Colonic mucosa (tissue), 4 donors: ENCODE measurements at regions not wholly inside any gene's neighbourhood (a gene's known extent, or its start where the extent isn't known, plus 50 kb on each side); places are given as distances from the start of the nearest gene placed in this dataset.
"Not testable (repeated sequence)": the region's sequence is repeated elsewhere in the genome, so short reads cannot be mapped to it uniquely, and the experiment has no call there.

Source experiments
- DNase-seq: peaks from one replicate; pipeline ENCODE4 v3.0.0-alpha.2; 2020
- H3K27ac ChIP-seq: fragments of 200-600 bp; one replicate; pipeline ENCODE4 v1.8.0; 2021
- H3K27me3 ChIP-seq: fragments of 200-600 bp; one replicate; pipeline ENCODE4 v1.8.0; 2021
- H3K36me3 ChIP-seq: fragments of 200-600 bp; one replicate; pipeline ENCODE4 v1.8.0; 2021
- H3K4me1 ChIP-seq: fragments of 200-600 bp; one replicate; pipeline ENCODE4 v1.8.0; 2021; ENCODE audit warnings: mild to moderate bottlenecking
- H3K4me3 ChIP-seq: fragments of 200-600 bp; one replicate; pipeline ENCODE4 v1.8.0; 2021
- H3K9ac ChIP-seq, 2 donors: one replicate each; pipeline ENCODE4 v1.7.0; 2013; ENCODE audit warnings: control low read depth in 2 of 2, low read depth in 2 of 2, low read length in 2 of 2
- H3K9me3 ChIP-seq: fragments of 200-600 bp; one replicate; pipeline ENCODE4 v1.8.0; 2021
- CTCF ChIP-seq: fragments of 200-600 bp; IDR thresholded peaks from one replicate; pipeline ENCODE4 v1.8.0; 2022; ENCODE audit warnings: antibody characterized with exemption, mild to moderate bottlenecking
- intact Hi-C: fragments of 100-400 bp; cut with DNase I; formaldehyde crosslinking; loops from one replicate; pipeline ENCODE4 v1.14.1; 2022
- donor health status: healthy.
- donor health status: DM: no; HTN: no; CAD: no.
- donor health status: DM: no; HTN: no; CAD: no.

DNA sequence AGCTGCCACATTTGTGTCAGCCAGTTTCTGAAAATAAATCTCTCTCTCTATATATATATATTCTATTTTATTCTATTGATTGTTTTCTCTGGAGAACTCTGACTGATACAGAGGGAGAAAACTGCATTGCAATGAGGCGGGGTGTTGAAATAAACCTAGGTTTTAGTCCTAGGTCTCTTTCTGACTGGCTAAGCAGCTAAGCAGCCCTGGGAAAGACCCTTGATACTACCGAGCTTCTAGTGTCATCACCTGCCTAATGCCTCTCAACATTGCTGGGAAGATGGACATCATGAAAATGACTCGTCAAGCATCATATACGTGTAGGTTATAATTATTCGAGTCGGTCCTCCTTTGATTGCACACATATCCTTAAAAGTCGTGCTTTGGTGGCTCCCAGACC is 166.5 kb upstream of the IL12B start:
- H3K27ac ChIP-seq: no peak overlapping the region
- H3K4me3 ChIP-seq: no peak overlapping the region
- no peaks in the 10 kb centered on the region for H3K9me3 ChIP-seq
- no peaks in the 10 kb centered on the region for H3K27me3 ChIP-seq
- no peak for DNase-seq
- intact Hi-C loops: no loop called here
- no peaks in the 10 kb centered on the region for H3K4me1 ChIP-seq
- no peak for TF ChIP-seq CTCF
- H3K9ac ChIP-seq: no peak overlapping the region
- H3K36me3 ChIP-seq: no peaks in the 10 kb centered on the region

GRCh38 chr5:159497221-159497620 is 166.9 kb upstream of the IL12B start:
- H3K36me3 ChIP-seq: no peaks in the 10 kb centered on the region
- no peak overlapping the region for H3K9ac ChIP-seq
- no peak overlapping the region for H3K27ac ChIP-seq
- intact Hi-C loops: no loop called here
- no peak for DNase-seq
- no peaks in the 10 kb centered on the region for H3K27me3 ChIP-seq
- H3K4me1 ChIP-seq: no peaks in the 10 kb centered on the region
- H3K4me3 ChIP-seq: no peak overlapping the region
- no peaks in the 10 kb centered on the region for H3K9me3 ChIP-seq
- no peak for TF ChIP-seq CTCF

- intact Hi-C loops: no loop called here
- H3K36me3 ChIP-seq: no peaks in the 10 kb centered on the region
- no peaks in the 10 kb centered on the region for H3K4me1 ChIP-seq
- H3K27me3 ChIP-seq: no peaks in the 10 kb centered on the region
- TF ChIP-seq CTCF: no peak
- no peak overlapping the region for H3K27ac ChIP-seq
- H3K9me3 ChIP-seq: no peaks in the 10 kb centered on the region
- no peak for DNase-seq
- no peak overlapping the region for H3K9ac ChIP-seq
- H3K4me3 ChIP-seq: no peak overlapping the region
Observed at GRCh38 chr5:159498630-159499029, 168.3 kb upstream of the IL12B start.

DNA sequence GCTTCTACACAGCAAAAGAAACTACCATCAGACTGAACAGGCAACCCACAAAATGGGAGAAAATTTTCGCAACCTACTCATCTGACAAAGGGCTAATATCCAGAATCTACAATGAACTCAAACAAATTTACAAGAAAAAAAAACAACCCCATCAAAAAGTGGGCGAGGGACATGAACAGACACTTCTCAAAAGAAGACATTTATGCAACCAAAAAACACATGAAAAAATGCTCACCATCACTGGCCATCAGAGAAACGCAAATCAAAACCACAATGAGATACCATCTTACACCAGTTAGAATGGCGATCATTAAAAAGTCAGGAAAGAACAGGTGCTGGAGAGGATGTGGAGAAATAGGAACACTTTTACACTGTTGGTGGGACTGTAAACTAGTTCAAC is 171.8 kb upstream of the IL12B start:
- H3K4me3 ChIP-seq, H3K27me3 ChIP-seq, H3K36me3 ChIP-seq, intact Hi-C loops, H3K4me1 ChIP-seq, DNase-seq, H3K27ac ChIP-seq, H3K9me3 ChIP-seq, H3K9ac ChIP-seq: not testable (repeated sequence)

- Histone ChIP-seq H3K9me3 (no peaks in the 10 kb centered on the region), H3K36me3 (no peaks in the 10 kb centered on the region), H3K4me3 (no peak overlapping the region), H3K4me1 (no peaks in the 10 kb centered on the region), H3K9ac (no peak overlapping the region), H3K27me3 (no peaks in the 10 kb centered on the region), H3K27ac (no peak overlapping the region)
- intact Hi-C loops: no loop called here
- DNase-seq: no peak
- no peak for TF ChIP-seq CTCF
Observed at GRCh38 chr5:159503236-159503635, 172.9 kb upstream of the IL12B start.

DNA sequence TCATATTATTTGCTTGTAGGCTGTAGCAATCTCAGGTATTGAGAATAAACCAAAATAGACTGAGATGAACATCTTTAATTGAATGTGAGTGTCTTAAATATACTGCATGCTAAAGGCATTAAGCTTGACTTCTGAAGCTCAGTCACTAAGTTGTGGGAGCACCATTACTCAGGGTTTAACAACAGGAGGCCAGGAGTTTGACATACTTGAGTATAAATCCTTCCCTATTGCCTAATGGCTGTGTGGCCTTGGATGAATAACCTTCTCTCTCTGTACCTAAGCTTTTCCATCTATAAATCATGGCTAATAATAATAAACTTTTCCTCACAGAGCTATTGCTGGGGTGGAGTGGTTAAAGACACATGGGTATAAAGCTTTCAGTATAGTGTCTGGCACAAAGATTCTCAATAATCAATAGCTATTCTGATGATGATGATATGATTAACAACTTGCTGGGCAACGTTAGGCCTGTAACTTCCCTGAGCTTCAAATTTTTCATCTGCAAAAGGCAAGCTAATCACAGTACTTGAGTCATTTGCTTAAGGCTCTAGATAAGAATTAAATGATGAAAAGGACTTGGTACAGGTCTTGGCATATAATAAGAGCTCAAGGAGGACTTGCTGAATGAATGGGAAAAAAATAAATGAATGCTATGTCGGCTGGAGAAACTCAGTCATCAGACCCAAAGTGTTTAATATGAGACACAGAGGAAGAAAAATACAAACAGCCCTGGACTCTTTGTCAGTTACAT is 174.0 kb upstream of the IL12B start:
- H3K9me3 ChIP-seq: no peaks in the 10 kb centered on the region
- no peaks in the 10 kb centered on the region for H3K27me3 ChIP-seq
- H3K27ac ChIP-seq: no peak overlapping the region
- H3K4me1 ChIP-seq: no peaks in the 10 kb centered on the region
- no peak overlapping the region for H3K9ac ChIP-seq
- DNase-seq: no peak
- intact Hi-C loops: no loop called here
- no peak for TF ChIP-seq CTCF
- H3K36me3 ChIP-seq: no peaks in the 10 kb centered on the region
- no peak overlapping the region for H3K4me3 ChIP-seq
